OCI-LY3 (cell line): ENCODE measurements at regions not wholly inside any gene's neighbourhood (a gene's known extent, or its start where the extent isn't known, plus 50 kb on each side); places are given as distances from the start of the nearest gene placed in this dataset.

ENCODE experiments used
- EZH2phosphoT487 ChIP-seq: fragments of 200-600 bp; shearing (Covaris generic); IDR thresholded peaks from 2 replicates; pipeline ENCODE4 v1.6.1; 2018; ENCODE audit warnings: antibody characterized with exemption, mixed run types, low read depth
- TF ChIP-seq, protein P1 (sequence below): fragments of 200-600, 300-600 bp; sonication (generic); IDR thresholded peaks from 2 replicates; pipeline ENCODE4 v1.5.1; 2014; ENCODE audit warnings: antibody characterized with exemption, low read length, low read depth

DNA sequence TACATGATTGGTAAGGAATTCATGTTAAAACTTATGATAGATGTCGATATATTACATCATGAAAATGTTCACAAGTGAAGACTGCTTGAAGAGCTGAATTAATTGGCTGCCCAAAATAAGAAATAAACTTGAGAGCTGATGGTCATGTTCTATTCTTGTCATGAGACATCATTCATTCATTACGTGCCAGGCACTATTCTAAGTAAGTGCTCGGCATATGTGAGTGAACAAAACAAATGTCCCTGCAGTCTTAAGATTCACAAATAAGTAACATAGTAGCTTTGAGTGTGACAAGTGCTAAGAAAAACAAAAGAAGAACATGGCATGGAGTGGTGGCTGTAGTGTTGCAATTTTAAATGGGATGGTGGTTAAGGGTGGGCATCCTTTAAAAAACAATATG is 329.3 kb downstream of the SUCLA2 start:
- TF ChIP-seq, protein P1, sequence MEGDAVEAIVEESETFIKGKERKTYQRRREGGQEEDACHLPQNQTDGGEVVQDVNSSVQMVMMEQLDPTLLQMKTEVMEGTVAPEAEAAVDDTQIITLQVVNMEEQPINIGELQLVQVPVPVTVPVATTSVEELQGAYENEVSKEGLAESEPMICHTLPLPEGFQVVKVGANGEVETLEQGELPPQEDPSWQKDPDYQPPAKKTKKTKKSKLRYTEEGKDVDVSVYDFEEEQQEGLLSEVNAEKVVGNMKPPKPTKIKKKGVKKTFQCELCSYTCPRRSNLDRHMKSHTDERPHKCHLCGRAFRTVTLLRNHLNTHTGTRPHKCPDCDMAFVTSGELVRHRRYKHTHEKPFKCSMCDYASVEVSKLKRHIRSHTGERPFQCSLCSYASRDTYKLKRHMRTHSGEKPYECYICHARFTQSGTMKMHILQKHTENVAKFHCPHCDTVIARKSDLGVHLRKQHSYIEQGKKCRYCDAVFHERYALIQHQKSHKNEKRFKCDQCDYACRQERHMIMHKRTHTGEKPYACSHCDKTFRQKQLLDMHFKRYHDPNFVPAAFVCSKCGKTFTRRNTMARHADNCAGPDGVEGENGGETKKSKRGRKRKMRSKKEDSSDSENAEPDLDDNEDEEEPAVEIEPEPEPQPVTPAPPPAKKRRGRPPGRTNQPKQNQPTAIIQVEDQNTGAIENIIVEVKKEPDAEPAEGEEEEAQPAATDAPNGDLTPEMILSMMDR = no peak
- TF ChIP-seq EZH2phosphoT487 = no peak
